ENCODE measurements at regions not wholly inside any gene's neighbourhood (a gene's known extent, or its start where the extent isn't known, plus 50 kb on each side); places are given as distances from the start of the nearest gene placed in this dataset.
"Not testable (repeated sequence)": the region's sequence is repeated elsewhere in the genome, so short reads cannot be mapped to it uniquely, and the experiment has no call there.

- ATAC-seq: not testable (repeated sequence)
These were observed 62.4 kb upstream of the GBA3 start for GRCh38 chr4:22630161-22630975.

- not testable (repeated sequence) for ATAC-seq
These were observed 61.6 kb upstream of the GBA3 start for GRCh38 chr4:22631167-22631566.

GRCh38 chr4:22634541-22635181 is 58.1 kb upstream of the GBA3 start:
- no peak for ATAC-seq

DNA sequence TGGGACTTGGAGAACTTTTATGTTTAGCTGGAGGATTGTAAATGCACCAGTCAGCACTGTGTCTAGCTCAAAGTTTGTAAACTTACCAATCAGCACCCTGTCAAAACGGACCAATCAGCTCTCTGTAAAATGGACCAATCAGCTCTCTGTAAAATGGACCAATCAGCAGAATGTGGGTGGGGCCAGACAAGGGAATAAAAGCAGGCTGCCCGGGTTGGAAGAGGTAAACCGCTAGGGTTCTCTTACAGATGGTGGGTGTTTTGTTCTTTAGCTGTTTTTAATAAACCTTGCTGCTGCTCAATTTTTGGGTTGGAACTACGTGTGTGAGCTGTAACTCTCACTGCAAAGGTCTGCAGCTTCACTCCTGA is 57.6 kb upstream of the GBA3 start:
- not testable (repeated sequence) for ATAC-seq

DNA sequence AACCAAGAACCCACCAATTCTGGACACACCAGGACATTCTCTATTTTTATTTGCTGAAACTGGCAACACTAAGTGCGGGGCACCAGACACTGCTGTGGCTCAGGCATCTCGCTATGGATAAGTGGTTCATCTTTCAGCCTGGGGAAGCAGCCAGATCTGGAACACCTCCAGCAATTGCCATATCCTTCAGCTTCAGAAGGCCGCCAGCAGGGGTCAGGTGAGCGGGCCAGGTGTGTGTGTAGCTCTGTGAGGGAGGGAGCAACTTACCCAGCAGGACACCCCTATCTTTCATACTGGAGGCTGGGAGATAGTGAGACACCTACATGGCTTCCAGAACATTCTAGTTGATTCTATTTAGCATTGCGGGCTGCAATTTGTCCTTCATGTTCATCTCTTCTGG is 57.0 kb upstream of the GBA3 start:
- no peak for ATAC-seq

- no peak for ATAC-seq
These were observed 55.4 kb upstream of the GBA3 start for GRCh38 chr4:22637306-22637705.

Measured in activated CD4-positive, CD25-positive, alpha-beta regulatory T cell treated with anti-CD3 and anti-CD28 coated beads, Interleukin-2, amount 50 U/mL, for 24 hours (primary cell).